HuH-7 (cell line): ENCODE measurements at regions not wholly inside any gene's neighbourhood (a gene's known extent, or its start where the extent isn't known, plus 50 kb on each side); places are given as distances from the start of the nearest gene placed in this dataset.

ENCODE experiments used
- DNase-seq: peaks from one replicate; pipeline ENCODE4 v3.0.0; 2011; ENCODE audit warnings: low spot score

GRCh38 chr6:165819394-165819793, 156.4 kb upstream of the PDE10A start:
- no peak for DNase-seq

- no peak for DNase-seq
Observed at GRCh38 chr6:165818200-165818599, 155.2 kb upstream of the PDE10A start.

GRCh38 chr6:165817771-165818170, 154.7 kb upstream of the PDE10A start:
- DNase-seq, result no peak

- DNase-seq, result no peak
Observed at GRCh38 chr6:165817148-165817547, 154.1 kb upstream of the PDE10A start.

- DNase-seq, result no peak
Observed at GRCh38 chr6:165814679-165815078, 151.6 kb upstream of the PDE10A start.

- no peak for DNase-seq
Observed at GRCh38 chr6:165811512-165811911, 148.5 kb upstream of the PDE10A start.

GRCh38 chr6:165808021-165808420, 145.0 kb upstream of the PDE10A start:
- no peak for DNase-seq

- no peak for DNase-seq
Observed at GRCh38 chr6:165807249-165807960, 144.4 kb upstream of the PDE10A start.

- no peak for DNase-seq
Observed at GRCh38 chr6:165806126-165806810, 143.2 kb upstream of the PDE10A start.

GRCh38 chr6:165805636-165806035, 142.6 kb upstream of the PDE10A start:
- DNase-seq, result no peak

GRCh38 chr6:165805067-165805555, 142.1 kb upstream of the PDE10A start:
- no peak for DNase-seq

- DNase-seq, result no peak
Observed at GRCh38 chr6:165804331-165805066, 141.5 kb upstream of the PDE10A start.

- no peak for DNase-seq
Observed at GRCh38 chr6:165800337-165800736, 137.3 kb upstream of the PDE10A start.

GRCh38 chr6:165799391-165800153, 136.5 kb upstream of the PDE10A start:
- no peak for DNase-seq

- DNase-seq, result no peak
Observed at GRCh38 chr6:165798991-165799390, 135.9 kb upstream of the PDE10A start.

- no peak for DNase-seq
Observed at GRCh38 chr6:165794179-165794601, 131.1 kb upstream of the PDE10A start.

- DNase-seq, result no peak
Observed at GRCh38 chr6:165793287-165793825, 130.3 kb upstream of the PDE10A start.

GRCh38 chr6:165791876-165792437, 128.9 kb upstream of the PDE10A start:
- no peak for DNase-seq

- DNase-seq, result no peak
Observed at GRCh38 chr6:165791306-165791705, 128.3 kb upstream of the PDE10A start.

GRCh38 chr6:165782812-165783211, 119.8 kb upstream of the PDE10A start:
- DNase-seq, result no peak

GRCh38 chr6:165782134-165782533, 119.1 kb upstream of the PDE10A start:
- DNase-seq, result no peak
